ENCODE measurements at regions not wholly inside any gene's neighbourhood (a gene's known extent, or its start where the extent isn't known, plus 50 kb on each side); places are given as distances from the start of the nearest gene placed in this dataset.

- Histone ChIP-seq H3K79me2 (ENCODE audit: control insufficient read depth in 1 of 2, insufficient read depth in 2 of 2, low read length in 2 of 2) (no peaks in the 10 kb centered on the region), H3K23me2 (ENCODE audit: low read depth, low read length) (no peaks in the 10 kb centered on the region), H4K91ac (replicated peaks; ENCODE audit: insufficient read length, low read length) (no peak overlapping the region), H2BK5ac (ENCODE audit: low read depth, low read length) (no peak overlapping the region), H3K36me3 (ENCODE audit: control insufficient read depth in 2 of 4, insufficient read depth in 4 of 4, low read length in 3 of 4) (no peaks in the 10 kb centered on the region), H3K79me1 (ENCODE audit: low read depth, low read length) (no peaks in the 10 kb centered on the region), H3K9me3 (ENCODE audit: insufficient read depth in 2 of 2, low read depth in 1 of 2, low read length in 1 of 2) (no peaks in the 10 kb centered on the region), H3K23ac (ENCODE audit: insufficient read length) (no peak overlapping the region), H4K8ac (ENCODE audit: extremely low read depth, insufficient read depth, low read length) (no peak overlapping the region), H2AFZ (ENCODE audit: low read length) (no peak overlapping the region), H2BK12ac (ENCODE audit: low read depth, low read length) (no peak overlapping the region), H3K56ac (replicated peaks; ENCODE audit: insufficient read length, low read depth, low read length) (no peak overlapping the region), H4K5ac (ENCODE audit: insufficient read length, low read depth, low read length) (no peak overlapping the region), H3K27me3 (replicated peaks in 1 of 4; ENCODE audit: control insufficient read depth in 3 of 4, extremely low read depth in 1 of 4, insufficient read depth in 3 of 4, low read length in 3 of 4) (no peaks in the 10 kb centered on the region), H3K4me1 (replicated peaks in 1 of 4; ENCODE audit: control insufficient read depth in 3 of 4, insufficient read depth in 4 of 4, low read length in 3 of 4) (no peaks in the 10 kb centered on the region), H3K4ac (replicated peaks; ENCODE audit: insufficient read length, low read depth, low read length) (no peak overlapping the region), H2BK15ac (ENCODE audit: low read length) (no peak overlapping the region), H4K20me1 (replicated peaks in 1 of 2; ENCODE audit: control insufficient read depth in 1 of 2, insufficient read depth in 2 of 2, low read length in 2 of 2) (no peaks in the 10 kb centered on the region), H3K14ac (ENCODE audit: insufficient read length) (no peak overlapping the region), H2BK20ac (ENCODE audit: low read length) (no peak overlapping the region), H3K4me2 (ENCODE audit: insufficient read depth in 1 of 2, low read depth in 2 of 2, low read length in 2 of 2) (no peak overlapping the region), H2AK5ac (ENCODE audit: low read depth, low read length) (no peak overlapping the region), H3K4me3 (ENCODE audit: extremely low read depth in 1 of 4, insufficient read depth in 2 of 4, low read depth in 3 of 4, low read length in 4 of 4) (no peak overlapping the region), H3K18ac (ENCODE audit: extremely low read depth, low read length) (no peak overlapping the region), H2BK120ac (replicated peaks; ENCODE audit: low read depth, low read length) (no peak overlapping the region), H3K27ac (ENCODE audit: low read depth, low read length) (no peak overlapping the region), H3K9ac (replicated peaks in 1 of 4; ENCODE audit: extremely low read depth in 1 of 4, low read depth in 3 of 4, low read length in 3 of 4) (no peak overlapping the region)
- 81% methylated on average over 6 of the region's 6 CpGs; no CpG with 5 or more reads in 1 of the 2 experiments for WGBS, 2 experiments (ENCODE audit: extremely low coverage in 1 of 2, insufficient coverage in 1 of 2, insufficient read length in 1 of 2, insufficient replicate concordance in 2 of 2, low coverage in 1 of 2, low lambda C conversion rate in 2 of 2, missing lambda C conversion rate in 1 of 2)
- CTCF ChIA-PET (ENCODE audit: partially characterized antibody), result interaction anchor here (0.6 to 3.4 kb wide), 26 partner anchors 10 to 560 kb away, joined by 3 to 17 read pairs (median 4); no protein-coding TSS in a partner anchor
- FAIRE-seq (no peak), DNase-seq (ENCODE audit: low read depth in 1 of 2, low spot score in 2 of 2) (no peak)
- POLR2A ChIA-PET (ENCODE audit: partially characterized antibody), result no interaction called here
- no peak for TF ChIP-seq GTF2F1 (IDR thresholded peaks at IDR 0.05; ENCODE audit: borderline replicate concordance, low read depth, low read length)
- no peak for TF ChIP-seq EGR1 (IDR thresholded peaks at IDR 0.05; ENCODE audit: borderline replicate concordance, low read depth, low read length)
- TF ChIP-seq MAFK (IDR thresholded peaks at IDR 0.05; ENCODE audit: low read depth, low read length), result no peak
- TF ChIP-seq USF2 (IDR thresholded peaks at IDR 0.05; ENCODE audit: low read length), result no peak
- TF ChIP-seq POLR2A (IDR thresholded peaks at IDR 0.05; ENCODE audit: control extremely low read depth in 1 of 2, low read depth in 2 of 2, low read length in 2 of 2), result no peak
- no peak for TF ChIP-seq SIN3A (conservative IDR thresholded peaks at IDR 0.05 in 1 of 2, IDR thresholded peaks at IDR 0.05 in 1 of 2; ENCODE audit: low read depth in 1 of 2, low read length in 2 of 2)
- no peak for TF ChIP-seq RBBP5 (IDR thresholded peaks at IDR 0.05; ENCODE audit: borderline replicate concordance, low read depth, low read length)
- TF ChIP-seq CBX8 (IDR thresholded peaks at IDR 0.05; ENCODE audit: borderline replicate concordance, low read depth, low read length), result no peak
- no peak for TF ChIP-seq TEAD4 (IDR thresholded peaks at IDR 0.05; ENCODE audit: low read depth, low read length)
- TF ChIP-seq, protein P1, sequence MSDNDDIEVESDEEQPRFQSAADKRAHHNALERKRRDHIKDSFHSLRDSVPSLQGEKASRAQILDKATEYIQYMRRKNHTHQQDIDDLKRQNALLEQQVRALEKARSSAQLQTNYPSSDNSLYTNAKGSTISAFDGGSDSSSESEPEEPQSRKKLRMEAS (IDR thresholded peaks at IDR 0.05), result no peak
- no peak for TF ChIP-seq SP4 (IDR thresholded peaks at IDR 0.05; ENCODE audit: low read length)
- no peak for TF ChIP-seq RFX5 (IDR thresholded peaks at IDR 0.05; ENCODE audit: borderline replicate concordance, low read depth, low read length)
- TF ChIP-seq BCL11A (IDR thresholded peaks at IDR 0.05; ENCODE audit: low read depth in 2 of 2, low read length in 2 of 2), result no peak
- no peak for TF ChIP-seq CHD2 (IDR thresholded peaks at IDR 0.05; ENCODE audit: low read length)
- no peak for TF ChIP-seq SP1 (IDR thresholded peaks at IDR 0.05; ENCODE audit: low read depth, low read length)
Measured at GRCh38 chr2:59585655-59586054, 967.8 kb downstream of the BCL11A start.
